GM21723 (cell line): ENCODE measurements at regions not wholly inside any gene's neighbourhood (a gene's known extent, or its start where the extent isn't known, plus 50 kb on each side); places are given as distances from the start of the nearest gene placed in this dataset.
"Not testable (repeated sequence)": the region's sequence is repeated elsewhere in the genome, so short reads cannot be mapped to it uniquely, and the experiment has no call there.

Experiments
- ATAC-seq: cut with Tn5 transposase; IDR thresholded peaks from one replicate; pipeline ENCODE4 v1.9.1; 2021; ENCODE audit warnings: mild to moderate bottlenecking, moderate library complexity; ENCODE audit not compliant: unreplicated experiment

DNA sequence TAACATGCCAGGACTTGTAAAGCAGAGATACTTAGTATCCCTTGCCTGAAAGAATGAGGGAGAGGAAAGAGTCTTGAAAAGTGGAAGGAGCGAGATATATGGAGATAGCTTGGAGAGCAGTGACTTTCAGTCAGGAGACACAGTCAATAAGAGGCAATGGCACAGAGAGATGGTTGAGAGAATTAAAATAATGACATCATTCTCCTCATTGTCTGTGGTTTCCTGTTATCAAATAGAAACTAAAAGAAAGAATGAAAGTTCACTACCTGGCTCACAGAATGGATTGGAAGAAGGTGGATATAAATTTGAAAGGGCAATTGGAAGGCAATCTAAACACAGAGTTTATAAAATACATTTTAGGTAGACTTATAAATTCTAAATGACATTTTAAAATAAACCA, 760.2 kb upstream of the AADAT start:
- ATAC-seq = no peak

DNA sequence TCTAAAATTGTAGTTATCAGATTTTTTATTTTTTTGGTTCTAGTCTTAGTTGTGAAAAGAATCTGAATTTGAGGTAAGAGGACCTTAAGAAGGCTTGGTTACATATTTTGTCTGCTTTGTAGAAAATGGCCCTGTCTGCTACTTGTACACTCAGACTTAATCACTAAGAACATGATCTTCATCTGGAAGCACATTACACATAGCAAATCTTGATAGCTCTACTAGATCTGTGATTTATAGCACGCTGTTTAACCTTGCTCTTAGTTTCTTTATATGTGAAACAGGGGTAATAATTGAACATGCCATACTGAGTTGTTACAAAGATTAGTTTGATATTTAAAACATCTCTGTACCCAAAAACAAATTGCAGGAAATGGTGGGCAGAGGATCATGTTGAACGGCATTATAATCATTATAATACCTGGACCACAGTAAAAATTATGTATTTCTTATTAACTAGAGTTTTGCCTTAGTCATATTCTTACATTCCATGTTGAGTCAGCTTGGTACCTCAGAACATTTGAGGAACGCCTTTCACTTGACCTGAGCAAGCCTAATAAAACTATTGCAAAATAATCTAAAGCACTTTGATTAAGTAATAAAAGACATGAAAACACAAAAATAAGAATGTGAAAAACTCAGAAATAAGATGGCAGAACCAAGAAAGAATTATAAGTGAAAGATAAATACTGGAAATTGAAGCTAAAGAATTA, 738.0 kb upstream of the AADAT start:
- no peak for ATAC-seq

DNA sequence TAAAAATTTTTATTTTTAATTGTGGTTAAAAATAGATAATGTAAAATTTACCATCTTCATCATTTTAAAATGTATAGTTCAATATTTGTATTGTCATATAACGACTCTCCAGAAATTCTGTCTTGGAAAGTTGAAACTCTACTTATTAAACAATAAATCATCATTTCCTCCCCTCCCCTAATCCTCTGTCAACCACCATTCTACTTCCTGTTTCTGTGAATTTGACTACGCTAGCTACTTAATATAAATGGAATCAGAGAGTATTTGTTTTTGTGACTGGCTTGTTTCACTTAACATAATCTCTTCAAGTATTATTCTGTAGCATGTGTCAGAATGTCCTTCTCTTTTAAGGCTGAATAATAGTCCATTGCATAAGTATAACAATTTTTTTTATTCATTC, 729.0 kb upstream of the AADAT start:
- ATAC-seq = no peak

DNA sequence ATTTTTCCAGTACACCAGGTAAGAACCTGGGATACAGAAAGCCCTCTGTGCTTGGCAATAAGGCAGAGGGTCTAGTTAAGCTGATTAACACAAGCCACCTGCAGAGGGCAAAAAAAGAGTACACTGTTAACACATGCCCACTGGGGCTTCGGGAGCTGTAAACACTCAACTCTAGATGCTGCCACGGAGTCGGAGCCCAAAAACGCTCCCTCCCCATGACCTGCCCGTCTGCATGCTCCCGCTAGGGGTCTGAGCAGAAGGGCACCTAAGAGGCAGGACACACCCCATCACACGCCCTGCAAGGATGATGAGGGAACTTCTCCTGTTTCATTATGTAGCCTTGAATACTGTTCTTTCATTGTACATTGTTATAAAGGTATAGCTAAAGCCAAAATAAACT, 715.6 kb upstream of the AADAT start:
- ATAC-seq = no peak

DNA sequence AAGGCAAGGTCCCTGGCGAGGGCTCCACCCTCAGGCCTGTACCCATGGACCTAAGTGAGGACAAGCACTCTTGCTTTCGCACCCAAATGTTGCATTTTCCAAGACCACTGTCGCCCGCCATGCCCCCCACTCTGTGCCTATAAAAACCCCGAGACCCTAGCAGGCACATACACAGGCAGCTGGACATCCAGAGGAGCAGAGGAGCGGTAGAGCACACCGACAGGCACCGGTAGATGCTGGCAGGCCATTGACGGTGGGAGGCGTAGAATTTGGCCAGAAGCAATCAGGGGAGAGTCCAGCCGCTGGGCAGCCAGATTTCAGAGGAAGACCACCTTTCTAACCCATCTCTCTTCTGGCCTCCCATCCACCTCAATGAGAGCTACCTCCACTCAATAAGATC, 715.2 kb upstream of the AADAT start:
- ATAC-seq = no peak

DNA sequence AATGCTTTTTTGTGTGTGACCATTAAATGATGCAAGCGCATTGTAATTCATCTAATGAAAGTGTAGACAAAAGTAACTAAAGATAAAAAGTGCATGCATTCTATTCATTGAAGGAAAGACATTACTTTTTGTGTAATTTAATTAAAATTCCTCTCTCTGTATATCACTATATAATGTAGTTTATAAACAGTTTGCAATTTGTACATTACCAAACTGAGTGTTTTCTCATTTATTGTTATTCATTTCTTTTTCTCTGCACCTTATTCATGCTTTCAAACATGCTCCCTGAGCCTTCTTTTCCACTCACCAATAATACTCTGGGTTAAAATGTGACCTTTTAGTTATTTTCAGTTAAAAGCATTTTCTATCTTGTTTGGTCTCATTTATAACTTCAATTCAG, 713.7 kb upstream of the AADAT start:
- no peak for ATAC-seq

DNA sequence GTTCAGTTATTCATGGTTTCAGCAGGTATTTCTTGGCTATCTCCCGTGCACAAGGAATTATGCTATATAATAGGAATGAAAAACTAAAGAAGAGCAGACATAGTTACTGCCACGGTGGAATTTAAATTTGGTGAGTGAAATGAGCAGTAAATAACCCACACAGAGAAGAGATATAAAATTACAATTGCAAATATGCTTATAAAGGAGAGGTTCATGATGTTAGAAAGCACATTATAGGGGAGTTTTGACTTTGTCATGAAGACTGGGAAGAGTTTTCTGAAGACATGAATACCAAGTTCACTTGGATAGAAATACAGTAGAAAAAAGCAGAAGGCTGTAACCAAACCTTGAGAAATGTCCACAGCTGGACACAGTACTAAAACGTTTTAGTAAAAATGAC, 712.0 kb upstream of the AADAT start:
- no peak for ATAC-seq

DNA sequence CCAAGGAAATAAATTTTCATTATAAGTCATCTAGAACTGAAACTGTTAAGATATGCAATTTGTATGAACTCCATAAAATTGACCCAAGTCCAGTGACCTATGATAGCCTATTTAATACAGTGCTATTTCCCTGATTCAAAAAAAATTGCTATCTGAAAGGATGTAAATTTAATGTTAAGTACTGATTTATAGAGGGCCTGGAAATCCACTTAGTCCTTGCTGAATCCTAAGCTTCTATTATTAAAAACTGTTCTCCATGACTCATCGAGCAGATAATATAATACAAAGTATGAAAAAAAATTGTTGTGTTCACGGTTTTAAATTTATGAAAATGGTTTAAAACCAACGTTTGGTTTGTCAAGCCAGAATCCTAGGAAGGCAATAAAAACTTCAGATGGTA, 704.8 kb upstream of the AADAT start:
- no peak for ATAC-seq

DNA sequence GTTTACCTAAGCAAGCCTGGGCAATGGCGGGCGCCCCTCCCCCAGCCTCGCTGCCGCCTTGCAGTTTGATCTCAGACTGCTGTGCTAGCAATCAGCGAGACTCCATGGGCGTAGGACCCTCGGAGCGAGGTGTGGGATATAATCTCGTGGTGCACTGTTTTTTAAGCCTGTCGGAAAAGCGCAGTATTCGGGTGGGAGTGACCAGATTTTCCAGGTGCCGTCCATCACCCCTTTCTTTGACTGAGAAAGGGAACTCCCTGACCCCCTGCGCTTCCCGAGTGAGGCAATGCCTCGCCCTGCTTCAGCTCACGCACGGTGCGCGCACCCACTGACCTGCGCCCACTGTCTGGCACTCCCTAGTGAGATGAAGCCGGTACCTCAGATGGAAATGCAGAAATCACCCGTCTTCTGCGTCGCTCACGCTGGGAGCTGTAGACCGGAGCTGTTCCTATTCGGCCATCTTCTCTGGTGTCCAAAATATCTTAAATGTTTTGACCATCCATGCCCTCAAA, 698.8 kb upstream of the AADAT start:
- ATAC-seq = not testable (repeated sequence)

DNA sequence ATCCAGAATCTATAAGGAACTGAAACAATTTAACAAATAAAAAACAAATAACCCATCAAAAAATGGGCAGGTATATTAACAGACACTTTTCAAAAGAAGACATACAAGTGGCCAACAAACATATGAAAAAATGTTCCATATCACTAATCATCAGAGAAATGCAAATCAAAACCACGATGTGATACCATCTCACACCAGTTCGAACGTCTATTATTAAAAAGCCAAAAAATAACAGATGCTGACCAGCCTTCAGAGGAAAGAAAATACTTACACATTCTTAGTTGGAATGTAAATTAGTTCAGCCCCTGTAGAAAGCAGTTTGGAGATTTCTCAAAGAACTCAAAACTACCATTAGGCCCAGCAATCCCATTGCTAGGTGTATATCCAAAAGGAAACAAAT, 687.9 kb upstream of the AADAT start:
- ATAC-seq = no peak

DNA sequence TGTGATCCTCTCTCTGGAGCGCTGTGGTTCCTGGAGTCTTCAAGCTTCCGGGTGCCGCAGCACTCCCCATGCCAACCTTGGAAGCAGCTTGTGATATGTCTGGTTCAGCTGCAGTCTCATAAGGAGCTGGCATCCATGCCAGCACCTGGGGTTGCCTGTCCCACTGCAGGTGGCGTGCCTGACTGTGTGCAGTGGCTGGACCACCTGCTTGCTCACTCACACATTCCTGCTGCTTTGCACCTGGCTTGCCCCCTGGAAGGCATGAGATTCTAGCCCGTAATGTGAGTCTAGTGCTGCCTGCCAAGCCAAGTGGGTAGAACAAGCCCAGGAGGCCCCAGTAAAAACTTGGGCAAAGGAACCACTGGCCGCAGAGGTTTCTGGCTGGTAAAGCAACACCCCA, 687.2 kb upstream of the AADAT start:
- ATAC-seq = no peak

DNA sequence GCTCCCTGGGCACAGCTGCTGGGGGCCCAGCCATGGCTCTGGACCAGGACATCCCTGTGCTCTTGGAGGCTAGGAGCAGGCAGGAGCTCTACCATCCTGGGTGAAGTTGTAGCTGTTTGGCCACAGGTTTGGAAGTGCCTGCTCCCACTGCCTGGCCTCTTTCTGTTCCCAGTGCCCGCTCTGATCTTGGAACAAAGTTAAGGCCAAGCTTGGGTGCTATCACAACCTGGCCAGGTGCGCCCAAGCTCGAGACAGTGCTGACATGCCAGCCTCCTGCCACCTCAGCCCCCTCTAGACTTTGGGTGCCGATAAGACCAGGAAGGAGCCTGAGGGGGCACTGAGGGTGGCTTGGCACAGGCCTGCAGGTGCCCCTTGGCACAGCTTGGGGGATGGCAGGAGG, 686.1 kb upstream of the AADAT start:
- no peak for ATAC-seq

DNA sequence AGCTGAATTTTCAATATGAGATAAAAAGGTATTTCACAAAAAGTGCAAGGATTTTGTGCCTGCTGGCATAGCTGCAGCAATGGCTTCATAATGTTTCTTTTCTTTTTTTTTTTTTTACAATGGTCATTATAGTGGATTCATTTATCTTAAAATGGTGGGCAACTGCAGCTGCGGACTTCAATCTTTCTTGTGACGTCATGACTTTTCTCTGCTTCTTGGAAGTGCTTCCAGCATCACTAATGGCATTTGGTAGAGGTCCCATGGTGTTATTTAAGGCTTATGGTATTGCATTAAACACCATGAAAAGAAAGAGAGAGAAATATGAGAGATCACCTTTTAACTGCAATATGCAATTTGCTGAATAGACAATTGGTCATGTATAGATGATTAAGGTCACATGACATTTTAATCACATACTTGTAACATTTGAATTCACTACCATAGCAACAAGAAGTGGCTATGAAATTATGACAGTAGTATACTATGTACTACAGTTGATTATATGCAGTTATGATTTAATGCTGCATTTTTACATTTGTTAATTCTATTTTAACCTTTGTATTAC, 684.0 kb upstream of the AADAT start:
- no peak for ATAC-seq

DNA sequence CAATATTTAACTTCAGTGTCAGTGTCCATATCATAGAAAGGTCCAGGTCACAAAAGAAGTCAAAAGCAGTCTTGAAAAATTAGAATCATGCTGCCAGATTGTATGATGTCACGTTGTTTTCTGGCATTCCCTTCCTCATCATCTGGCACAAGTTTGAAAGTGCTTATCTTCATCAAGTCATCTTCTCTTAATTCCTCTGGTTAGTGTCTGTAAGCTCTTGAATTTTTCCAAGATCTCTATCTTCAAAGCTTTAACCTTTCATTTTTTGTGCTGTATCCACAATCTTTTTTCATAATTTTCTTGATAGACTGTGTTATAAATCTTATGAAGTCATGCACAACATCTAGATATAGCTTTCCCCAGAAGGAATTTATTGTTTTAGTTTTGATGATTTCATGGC, 682.7 kb upstream of the AADAT start:
- ATAC-seq = no peak

DNA sequence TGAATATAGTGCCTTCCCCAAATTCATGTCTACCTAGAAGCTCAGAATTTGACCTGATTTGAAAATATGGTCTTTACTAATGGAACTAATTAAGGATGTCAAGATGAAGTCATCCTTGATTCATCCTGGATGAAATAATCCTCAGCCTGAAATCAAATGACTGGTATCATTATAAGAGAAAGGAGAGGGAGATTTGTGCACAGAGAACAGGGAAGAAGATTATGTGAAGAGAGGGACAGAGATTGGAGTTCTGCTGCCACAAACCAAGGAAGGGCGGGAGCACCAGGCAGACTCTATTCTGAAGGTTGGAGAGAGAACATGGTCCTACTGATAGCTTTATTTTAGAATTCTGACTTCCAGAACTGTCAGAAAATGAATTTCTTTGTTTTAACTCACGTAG, 680.9 kb upstream of the AADAT start:
- ATAC-seq = no peak

DNA sequence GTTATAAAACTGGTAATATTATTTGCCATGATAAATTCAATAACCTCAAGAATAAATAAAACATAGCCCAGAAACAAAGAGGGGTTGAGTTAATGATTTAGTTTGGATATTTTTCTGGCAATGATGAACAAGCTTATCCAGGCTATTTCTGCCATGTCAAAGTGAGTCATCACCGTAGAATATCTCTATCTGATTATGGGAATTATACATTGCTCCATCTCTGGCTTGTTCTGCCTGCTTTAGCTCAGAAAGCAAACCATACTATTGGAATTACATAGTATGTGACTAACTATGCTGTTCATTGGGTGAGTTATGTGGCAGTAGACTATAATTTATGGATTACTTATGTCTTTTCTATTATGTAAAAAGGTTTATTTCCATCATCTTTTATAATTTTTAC, 680.1 kb upstream of the AADAT start:
- no peak for ATAC-seq

DNA sequence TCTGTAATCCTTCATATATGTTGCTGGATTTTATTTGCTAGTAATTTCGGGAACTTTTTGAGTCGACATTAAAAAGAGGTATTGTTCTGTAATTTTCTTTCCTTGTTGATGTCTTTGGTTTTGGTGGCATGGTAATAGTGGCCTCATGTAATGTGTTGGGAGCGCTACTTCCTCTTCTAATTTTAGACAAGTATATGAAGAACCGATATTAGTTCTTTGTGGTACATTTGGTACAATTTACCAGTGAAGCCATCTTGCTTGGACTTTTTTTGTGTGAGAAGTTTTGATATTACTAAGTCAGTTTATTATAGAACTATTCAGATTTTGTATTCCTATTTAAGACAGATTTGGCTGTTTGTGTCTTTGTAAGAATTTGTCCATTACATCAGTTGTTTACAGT, 669.2 kb upstream of the AADAT start:
- peak; percentile 55 for ATAC-seq

DNA sequence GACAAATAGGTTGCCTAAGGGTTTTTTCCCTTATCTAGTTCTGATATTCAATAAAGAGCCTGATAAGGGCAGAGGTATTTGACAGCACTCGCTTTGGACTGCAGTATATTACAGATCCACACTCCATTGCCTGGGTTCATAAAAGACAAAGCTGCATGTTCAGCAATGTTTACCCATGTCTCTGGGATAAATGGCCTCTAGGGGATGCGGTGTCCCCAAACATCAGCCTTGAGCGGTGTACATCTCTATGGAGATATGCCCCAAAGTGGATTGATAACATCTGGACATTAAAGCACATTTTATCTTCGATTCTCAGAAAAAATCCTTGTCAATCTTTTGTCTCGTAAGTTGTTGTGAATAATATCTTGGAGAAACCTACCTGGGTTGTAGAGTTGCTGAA, 660.8 kb upstream of the AADAT start:
- no peak for ATAC-seq

DNA sequence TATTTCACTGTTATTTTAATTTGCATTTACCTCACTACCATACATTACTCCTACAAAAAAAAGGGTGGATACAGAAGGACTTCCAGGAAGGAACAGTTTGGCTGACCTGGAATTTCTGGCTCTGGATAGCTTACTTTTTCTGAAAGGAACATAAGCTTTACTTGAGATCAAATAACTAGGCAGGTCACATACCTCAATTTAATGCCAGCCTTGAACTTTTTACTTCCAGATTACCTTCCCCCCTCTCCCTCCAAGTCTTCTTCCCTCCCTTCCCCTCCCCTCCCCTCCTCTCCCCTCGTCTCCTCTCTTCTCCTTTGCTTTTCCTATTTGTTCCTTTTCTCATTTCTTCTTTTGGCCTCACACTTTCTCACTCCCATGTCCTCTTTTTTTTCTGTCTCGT, 659.2 kb upstream of the AADAT start:
- ATAC-seq = no peak

DNA sequence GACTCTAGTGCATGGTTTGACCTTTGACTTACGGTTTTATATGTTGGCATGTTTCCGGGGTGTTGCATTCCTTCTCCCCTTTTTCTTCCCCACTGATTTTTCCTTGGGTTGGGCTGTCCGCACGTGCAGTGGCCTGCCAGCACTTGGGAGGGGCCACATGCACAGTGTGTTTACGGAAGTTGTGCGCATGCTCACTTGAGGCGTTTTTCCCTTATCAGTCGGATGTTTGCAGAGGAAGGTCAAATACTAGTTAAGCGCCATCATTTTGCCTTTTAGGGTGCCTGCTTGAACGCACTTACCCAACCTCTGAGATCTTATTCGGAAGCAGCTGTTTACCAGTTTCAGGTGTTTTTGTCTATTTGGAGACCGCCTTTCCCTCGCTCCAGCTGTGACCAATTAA, 653.9 kb upstream of the AADAT start:
- no peak for ATAC-seq

DNA sequence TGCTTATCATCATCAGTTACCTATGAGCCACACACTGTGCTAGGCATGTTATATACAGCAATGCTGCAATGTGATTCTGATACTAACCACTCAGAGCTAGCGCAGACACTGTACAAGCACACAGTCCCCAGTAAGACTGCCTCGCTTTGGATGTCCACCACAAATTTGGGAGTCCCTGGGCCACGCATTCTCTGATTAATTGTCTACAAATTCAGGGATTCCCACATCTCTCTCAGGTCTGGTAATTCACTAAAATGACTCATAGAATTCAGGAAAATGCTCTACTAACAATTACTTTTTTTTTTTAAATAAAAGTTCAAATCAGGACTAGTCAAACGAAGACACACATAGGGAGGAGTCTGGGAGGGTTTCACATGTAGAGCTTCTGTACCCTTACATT, 652.1 kb upstream of the AADAT start:
- ATAC-seq = no peak

DNA sequence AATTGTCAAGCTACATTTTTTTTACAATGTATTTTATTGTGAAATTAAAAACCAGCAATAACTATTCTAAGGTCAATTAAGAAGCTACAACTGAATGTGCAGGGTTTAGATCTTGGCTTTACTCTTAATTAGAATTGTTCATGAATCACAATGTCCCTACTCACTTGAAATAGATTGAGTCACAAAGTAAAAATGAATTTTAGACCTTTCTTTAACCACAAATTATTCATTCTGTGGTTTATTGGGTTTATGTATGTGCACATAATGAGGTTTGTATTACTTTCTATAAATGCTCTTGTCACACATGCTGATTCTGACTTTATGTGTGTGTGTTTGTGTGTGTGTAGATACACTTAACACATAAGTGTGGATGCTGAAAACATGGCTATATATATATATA, 647.0 kb upstream of the AADAT start:
- ATAC-seq = no peak

DNA sequence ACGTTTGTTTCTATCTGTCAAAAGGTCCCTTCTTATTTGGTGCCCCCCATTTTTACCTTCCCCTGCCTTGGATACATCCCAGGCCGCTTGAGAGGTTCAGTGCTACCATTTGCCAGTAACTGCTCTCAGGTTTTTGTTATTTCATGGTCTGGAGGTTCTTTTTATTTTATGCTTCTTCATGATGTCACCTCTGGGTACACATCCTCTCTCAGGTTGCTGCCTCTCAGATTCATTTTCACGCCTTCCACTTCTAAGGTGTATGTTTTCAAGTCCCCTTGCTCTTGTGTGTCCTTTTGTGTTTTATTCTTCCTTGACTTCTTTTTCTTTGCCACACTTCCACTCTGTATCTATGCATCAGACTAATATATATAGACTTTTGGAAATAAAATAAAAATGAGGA, 640.1 kb upstream of the AADAT start:
- ATAC-seq = no peak
